ENCODE measurements at regions not wholly inside any gene's neighbourhood (a gene's known extent, or its start where the extent isn't known, plus 50 kb on each side); places are given as distances from the start of the nearest gene placed in this dataset.
"Not testable (repeated sequence)": the region's sequence is repeated elsewhere in the genome, so short reads cannot be mapped to it uniquely, and the experiment has no call there.

GRCh38 chr12:105641749-105642148 lies 311.3 kb downstream of the C12orf75 start:
- no peak for DNase-seq (ENCODE audit: low read depth, low spot score)

- DNase-seq (ENCODE audit: low read depth, low spot score) = no peak
Measured at GRCh38 chr12:105644770-105645169, 314.3 kb downstream of the C12orf75 start.

- DNase-seq (ENCODE audit: low read depth, low spot score) = no peak
Measured at GRCh38 chr12:105654606-105655005, 324.1 kb downstream of the C12orf75 start.

- DNase-seq (ENCODE audit: low read depth, low spot score) = no peak
Measured at GRCh38 chr12:105658389-105658788, 327.9 kb downstream of the C12orf75 start.

GRCh38 chr12:105659355-105660075 lies 329.0 kb downstream of the C12orf75 start:
- no peak for DNase-seq (ENCODE audit: low read depth, low spot score)

- DNase-seq (ENCODE audit: low read depth, low spot score) = not testable (repeated sequence)
Measured at GRCh38 chr12:105664765-105665164, 334.3 kb downstream of the C12orf75 start.

- no peak for DNase-seq (ENCODE audit: low read depth, low spot score)
Measured at GRCh38 chr12:105665366-105665765, 334.9 kb downstream of the C12orf75 start.

- DNase-seq (ENCODE audit: low read depth, low spot score) = no peak
Measured at GRCh38 chr12:105667973-105668743, 337.7 kb downstream of the C12orf75 start.

GRCh38 chr12:105670672-105671071 lies 340.2 kb downstream of the C12orf75 start:
- DNase-seq (ENCODE audit: low read depth, low spot score) = no peak

GRCh38 chr12:105671720-105672119 lies 341.2 kb downstream of the C12orf75 start:
- no peak for DNase-seq (ENCODE audit: low read depth, low spot score)

GRCh38 chr12:105672121-105672975 lies 341.9 kb downstream of the C12orf75 start:
- no peak for DNase-seq (ENCODE audit: low read depth, low spot score)

- DNase-seq (ENCODE audit: low read depth, low spot score) = peak; percentile 26
Measured at GRCh38 chr12:105674871-105675699, 344.6 kb downstream of the C12orf75 start.

- DNase-seq (ENCODE audit: low read depth, low spot score) = no peak
Measured at GRCh38 chr12:105676694-105677093, 346.2 kb downstream of the C12orf75 start.

GRCh38 chr12:105677672-105678071 lies 347.2 kb downstream of the C12orf75 start:
- no peak for DNase-seq (ENCODE audit: low read depth, low spot score)

- DNase-seq (ENCODE audit: low read depth, low spot score) = no peak
Measured at GRCh38 chr12:105679982-105680381, 349.5 kb downstream of the C12orf75 start.

- no peak for DNase-seq (ENCODE audit: low read depth, low spot score)
Measured at GRCh38 chr12:105681341-105681740, 350.9 kb downstream of the C12orf75 start.

GRCh38 chr12:105682821-105683220 lies 352.3 kb downstream of the C12orf75 start:
- DNase-seq (ENCODE audit: low read depth, low spot score) = not testable (repeated sequence)

- not testable (repeated sequence) for DNase-seq (ENCODE audit: low read depth, low spot score)
Measured at GRCh38 chr12:105683836-105684235, 353.3 kb downstream of the C12orf75 start.

- DNase-seq (ENCODE audit: low read depth, low spot score) = no peak
Measured at GRCh38 chr12:105698075-105698474, 367.6 kb downstream of the C12orf75 start.

GRCh38 chr12:105699209-105699608 lies 368.7 kb downstream of the C12orf75 start:
- no peak for DNase-seq (ENCODE audit: low read depth, low spot score)

GRCh38 chr12:105704787-105705186 lies 374.3 kb downstream of the C12orf75 start:
- no peak for DNase-seq (ENCODE audit: low read depth, low spot score)
